ENCODE measurements at regions not wholly inside any gene's neighbourhood (a gene's known extent, or its start where the extent isn't known, plus 50 kb on each side); places are given as distances from the start of the nearest gene placed in this dataset.

- no peak for TF ChIP-seq POLR2AphosphoS5 (IDR thresholded peaks at IDR 0.05; ENCODE audit: low read depth, low read length)
- TF ChIP-seq POLR2A (IDR thresholded peaks at IDR 0.05; ENCODE audit: low read depth, low read length), result no peak
These were observed 327.2 kb downstream of the PTPRU start for GRCh38 chr1:29563571-29563970.
